K562 (cell line): ENCODE measurements at regions not wholly inside any gene's neighbourhood (a gene's known extent, or its start where the extent isn't known, plus 50 kb on each side); places are given as distances from the start of the nearest gene placed in this dataset.

Source experiments
- CBFB ChIP-seq: sonication (generic); formaldehyde crosslinking; IDR thresholded peaks from 2 replicates; pipeline ENCODE4 v1.4.0; 2020; ENCODE audit warnings: mild to moderate bottlenecking, missing genetic modification reagents
- CEBPB ChIP-seq: fragments of 450-650 bp; IDR thresholded peaks from 2 replicates; pipeline ENCODE4 v1.6.1; 2016; ENCODE audit warnings: missing genetic modification characterization, missing compliant biosample characterization
- EP300 ChIP-seq: IDR thresholded peaks from 2 replicates; pipeline ENCODE4 v1.6.1; 2012; ENCODE audit warnings: low read length, improper control_type of control experiment
- GTF3C2 ChIP-seq: IDR thresholded peaks from 3 replicates; pipeline ENCODE4 v1.6.1; 2011; ENCODE audit warnings: borderline replicate concordance, mild to moderate bottlenecking, moderate library complexity; ENCODE audit not compliant: insufficient read length; ENCODE audit errors: extremely low read depth
- RAD21 ChIP-seq, 2 experiments: fragments of 250-450 bp in 1 of 2; fragments of 450-650 bp in 1 of 2; sonication (Bioruptor Pico) in 1 of 2; formaldehyde crosslinking in 1 of 2; IDR thresholded peaks in 1 of 2; conservative IDR thresholded peaks in 1 of 2; 2 replicates each; pipeline versions ENCODE4 v1.4.0 to v1.8.0; 2020 to 2022; ENCODE audit warnings: mild to moderate bottlenecking in 2 of 2, moderate library complexity in 1 of 2
- RBM17 ChIP-seq: fragments of 200-400 bp; formaldehyde crosslinking; IDR thresholded peaks from 2 replicates; pipeline ENCODE4 v1.6.1; 2017; ENCODE audit warnings: low read depth, mild to moderate bottlenecking, low read length, borderline replicate concordance
- ZBTB33 ChIP-seq: sonication (generic); formaldehyde crosslinking; IDR thresholded peaks from 2 replicates; pipeline ENCODE4 v1.8.1; 2023; ENCODE audit warnings: mild to moderate bottlenecking, missing genetic modification reagents
- TF ChIP-seq, protein P1 (sequence below): sonication (generic); formaldehyde crosslinking; IDR thresholded peaks from 2 replicates; pipeline ENCODE4 v1.8.1; 2022; ENCODE audit warnings: missing genetic modification reagents
- TF ChIP-seq, protein P2 (sequence below): sonication (generic); formaldehyde crosslinking; IDR thresholded peaks from 2 replicates; pipeline ENCODE4 v1.8.0; 2022; ENCODE audit warnings: missing genetic modification reagents, mild to moderate bottlenecking, borderline replicate concordance

GRCh38 chr10:21015851-21016250 lies 118.7 kb upstream of the NEBL start:
- TF ChIP-seq EP300 (no peak), CBFB (CRISPR knock-in tag) (no peak), RBM17 (no peak), ZBTB33 (no peak), RAD21 (CRISPR knock-in tag; conservative IDR thresholded peaks at IDR 0.05 in 1 of 2, IDR thresholded peaks at IDR 0.05 in 1 of 2) (no peak), GTF3C2 (no peak), CEBPB (no peak)
- TF ChIP-seq, protein P1, sequence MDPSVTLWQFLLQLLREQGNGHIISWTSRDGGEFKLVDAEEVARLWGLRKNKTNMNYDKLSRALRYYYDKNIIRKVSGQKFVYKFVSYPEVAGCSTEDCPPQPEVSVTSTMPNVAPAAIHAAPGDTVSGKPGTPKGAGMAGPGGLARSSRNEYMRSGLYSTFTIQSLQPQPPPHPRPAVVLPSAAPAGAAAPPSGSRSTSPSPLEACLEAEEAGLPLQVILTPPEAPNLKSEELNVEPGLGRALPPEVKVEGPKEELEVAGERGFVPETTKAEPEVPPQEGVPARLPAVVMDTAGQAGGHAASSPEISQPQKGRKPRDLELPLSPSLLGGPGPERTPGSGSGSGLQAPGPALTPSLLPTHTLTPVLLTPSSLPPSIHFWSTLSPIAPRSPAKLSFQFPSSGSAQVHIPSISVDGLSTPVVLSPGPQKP (CRISPR knock-in tag): no peak
- TF ChIP-seq, protein P2, sequence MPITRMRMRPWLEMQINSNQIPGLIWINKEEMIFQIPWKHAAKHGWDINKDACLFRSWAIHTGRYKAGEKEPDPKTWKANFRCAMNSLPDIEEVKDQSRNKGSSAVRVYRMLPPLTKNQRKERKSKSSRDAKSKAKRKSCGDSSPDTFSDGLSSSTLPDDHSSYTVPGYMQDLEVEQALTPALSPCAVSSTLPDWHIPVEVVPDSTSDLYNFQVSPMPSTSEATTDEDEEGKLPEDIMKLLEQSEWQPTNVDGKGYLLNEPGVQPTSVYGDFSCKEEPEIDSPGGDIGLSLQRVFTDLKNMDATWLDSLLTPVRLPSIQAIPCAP (CRISPR knock-in tag): no peak
